Endodermal cell (in vitro differentiated cells): ENCODE measurements at regions not wholly inside any gene's neighbourhood (a gene's known extent, or its start where the extent isn't known, plus 50 kb on each side); places are given as distances from the start of the nearest gene placed in this dataset.

Experiments
- DNase-seq: peaks from one replicate; pipeline ENCODE4 v3.0.0-alpha.2; 2017
- H3K27ac ChIP-seq: 2 replicates; pipeline ENCODE4 v1.5.1; 2013; ENCODE audit warnings: mild to moderate bottlenecking, low read depth, low read length, moderate library complexity
- H3K27me3 ChIP-seq: 2 replicates; pipeline ENCODE4 v1.6.1; 2013; ENCODE audit warnings: mild to moderate bottlenecking, low read length, moderate library complexity; ENCODE audit not compliant: insufficient read depth, control insufficient read depth, poor library complexity, severe bottlenecking
- H3K36me3 ChIP-seq: 2 replicates; pipeline ENCODE4 v1.7.0; 2013; ENCODE audit warnings: mild to moderate bottlenecking, low read length, moderate library complexity; ENCODE audit not compliant: control insufficient read depth, insufficient read depth
- H3K4me1 ChIP-seq: one replicate; pipeline ENCODE4 v1.7.0; 2013; ENCODE audit warnings: low read length; ENCODE audit not compliant: control insufficient read depth, insufficient read depth
- H3K4me3 ChIP-seq: 2 replicates; pipeline ENCODE4 v1.5.1; 2013; ENCODE audit warnings: mild to moderate bottlenecking, low read length, moderate library complexity
- H3K9ac ChIP-seq: 2 replicates; pipeline ENCODE4 v1.6.1; 2013; ENCODE audit warnings: mild to moderate bottlenecking, low read length, moderate library complexity; ENCODE audit not compliant: poor library complexity, severe bottlenecking; ENCODE audit errors: extremely low read depth
- H3K9me3 ChIP-seq: 2 replicates; pipeline ENCODE4 v1.6.1; 2013; ENCODE audit warnings: mild to moderate bottlenecking, low read length, moderate library complexity; ENCODE audit not compliant: control insufficient read depth
- H3K27ac Mint-ChIP-seq: 2 replicates; pipeline ENCODE4 v1.8.0; 2020; ENCODE audit warnings: mixed read lengths
- H3K27me3 Mint-ChIP-seq: 2 replicates; pipeline ENCODE4 v1.8.0; 2021; ENCODE audit warnings: mild to moderate bottlenecking, mixed read lengths; ENCODE audit not compliant: insufficient read depth
- H3K36me3 Mint-ChIP-seq: 2 replicates; pipeline ENCODE4 v1.8.0; 2020; ENCODE audit warnings: low read depth, mixed read lengths
- H3K4me1 Mint-ChIP-seq: 2 replicates; pipeline ENCODE4 v1.8.0; 2020; ENCODE audit warnings: mixed read lengths
- H3K4me3 Mint-ChIP-seq: 2 replicates; pipeline ENCODE4 v1.8.0; 2020; ENCODE audit warnings: mild to moderate bottlenecking, moderate library complexity, mixed read lengths
- H3K9me3 Mint-ChIP-seq: 2 replicates; pipeline ENCODE4 v1.8.0; 2020; ENCODE audit warnings: mild to moderate bottlenecking, mixed read lengths
- CTCF ChIP-seq: fragments of 200-600 bp; sonication (generic); conservative IDR thresholded peaks from 2 replicates; pipeline ENCODE4 v1.5.0; 2021; ENCODE audit warnings: antibody characterized with exemption, mild to moderate bottlenecking
- WGBS, 2 experiments: methylation state at CpG; one replicate each; pipeline versions ENCODE4 v1.1.5 to v1.1.7; 2013; ENCODE audit warnings: missing lambda C conversion rate in 2 of 2, mixed read lengths in 1 of 2; ENCODE audit not compliant: insufficient coverage in 1 of 2, insufficient read length in 1 of 2; 5-methylcytosine and 5-hydroxymethylcytosine counted together

- Histone ChIP-seq H3K4me3 (no peak overlapping the region), H3K9me3 (no peaks in the 10 kb centered on the region), H3K9ac (no peak overlapping the region), H3K4me1 (peaks cover 5% of the 10 kb centered on the region), H3K27me3 (no peaks in the 10 kb centered on the region), H3K36me3 (no peaks in the 10 kb centered on the region), H3K27ac (no peak overlapping the region)
- 88 to 100% methylated on average over 1 to 2 of the region's 2 CpGs for WGBS, 2 experiments
- Mint-ChIP-seq H3K9me3 (no peaks in the 10 kb centered on the region), H3K36me3 (no peaks in the 10 kb centered on the region), H3K4me3 (no peak overlapping the region), H3K27ac (no peak overlapping the region), H3K27me3 (no peaks in the 10 kb centered on the region), H3K4me1 (peaks cover 9% of the 10 kb centered on the region)
- DNase-seq = no peak
- TF ChIP-seq CTCF = no peak
These were observed 508.5 kb upstream of the SLIT2 start for GRCh38 chr4:19743115-19743638.

GRCh38 chr4:19739101-19739651 is 512.5 kb upstream of the SLIT2 start:
- DNase-seq = no peak
- Mint-ChIP-seq H3K4me3 (no peak overlapping the region), H3K36me3 (no peaks in the 10 kb centered on the region), H3K9me3 (no peaks in the 10 kb centered on the region), H3K27me3 (no peaks in the 10 kb centered on the region), H3K27ac (no peak overlapping the region), H3K4me1 (peaks cover 9% of the 10 kb centered on the region)
- Histone ChIP-seq H3K27me3 (no peaks in the 10 kb centered on the region), H3K27ac (no peak overlapping the region), H3K4me3 (no peak overlapping the region), H3K36me3 (no peaks in the 10 kb centered on the region), H3K4me1 (peaks cover 5% of the 10 kb centered on the region), H3K9me3 (no peaks in the 10 kb centered on the region), H3K9ac (no peak overlapping the region)
- 75 to 89% methylated on average over 5 to 7 of the region's 7 CpGs for WGBS, 2 experiments
- TF ChIP-seq CTCF = no peak

- Mint-ChIP-seq H3K4me1 (peaks cover 9% of the 10 kb centered on the region), H3K9me3 (peaks cover 2% of the 10 kb centered on the region), H3K4me3 (no peak overlapping the region), H3K27me3 (no peaks in the 10 kb centered on the region), H3K36me3 (no peaks in the 10 kb centered on the region), H3K27ac (no peak overlapping the region)
- Histone ChIP-seq H3K36me3 (no peaks in the 10 kb centered on the region), H3K9me3 (no peaks in the 10 kb centered on the region), H3K9ac (no peak overlapping the region), H3K4me3 (no peak overlapping the region), H3K4me1 (peaks cover 5% of the 10 kb centered on the region), H3K27me3 (no peaks in the 10 kb centered on the region), H3K27ac (no peak overlapping the region)
- WGBS, 2 experiments = 88 to 100% methylated on average over 1 of the region's 1 CpG
- TF ChIP-seq CTCF = no peak
- no peak for DNase-seq
These were observed 514.5 kb upstream of the SLIT2 start for GRCh38 chr4:19736968-19737756.
